ENCODE measurements at regions not wholly inside any gene's neighbourhood (a gene's known extent, or its start where the extent isn't known, plus 50 kb on each side); places are given as distances from the start of the nearest gene placed in this dataset.

GRCh38 chr6:33894438-33894837, 90.6 kb upstream of the MLN start:
- FAIRE-seq (no peak), ATAC-seq (peak in 1 of 4 donors; percentile 55), DNase-seq (no peak)
- 47 to 50% methylated on average over 2 of the region's 2 CpGs for WGBS, 2 donors
- intact Hi-C loops (cut with DNase I) = no loop called here
- H3K36me3 ChIP-seq = no peaks in the 10 kb centered on the region
- no peaks in the 10 kb centered on the region for H3K4me1 ChIP-seq
- TF ChIP-seq CTCF (IDR thresholded peaks at IDR 0.05) = no peak
- H3K9me3 ChIP-seq = no peaks in the 10 kb centered on the region
- H3K4me3 ChIP-seq = no peak overlapping the region
- H3K27me3 ChIP-seq = no peaks in the 10 kb centered on the region
- no peak overlapping the region for H3K27ac ChIP-seq

- no peak for DNase-seq
- Histone ChIP-seq H3K36me3 (no peaks in the 10 kb centered on the region), H3K9me3 (no peaks in the 10 kb centered on the region), H3K4me1 (no peaks in the 10 kb centered on the region), H3K27ac (no peak overlapping the region), H3K4me3 (no peak overlapping the region), H3K27me3 (no peaks in the 10 kb centered on the region)
- TF ChIP-seq CTCF (IDR thresholded peaks at IDR 0.05) = no peak
- FAIRE-seq = no peak
- 80 to 87% methylated on average over 40 to 47 of the region's 47 CpGs for WGBS, 2 donors
- ATAC-seq = no peak
- intact Hi-C loops (cut with DNase I) = no loop called here
Measured at GRCh38 chr6:33892581-33893346, 89.0 kb upstream of the MLN start.

GRCh38 chr6:33888664-33889200, 84.9 kb upstream of the MLN start:
- Histone ChIP-seq H3K4me3 (no peak overlapping the region), H3K36me3 (no peaks in the 10 kb centered on the region), H3K27me3 (no peaks in the 10 kb centered on the region), H3K27ac (no peak overlapping the region), H3K4me1 (no peaks in the 10 kb centered on the region), H3K9me3 (no peaks in the 10 kb centered on the region)
- ATAC-seq (no peak), DNase-seq (no peak), FAIRE-seq (no peak)
- intact Hi-C loops (cut with DNase I) = no loop called here
- whole genome bisulfite sequencing, 2 donors = 59 to 77% methylated on average over 9 of the region's 9 CpGs
- no peak for TF ChIP-seq CTCF (IDR thresholded peaks at IDR 0.05)

- FAIRE-seq = no peak
- Histone ChIP-seq H3K4me1 (no peaks in the 10 kb centered on the region), H3K9me3 (no peaks in the 10 kb centered on the region), H3K27ac (no peak overlapping the region), H3K27me3 (no peaks in the 10 kb centered on the region), H3K4me3 (no peak overlapping the region), H3K36me3 (no peaks in the 10 kb centered on the region)
- intact Hi-C loops (cut with DNase I) = no loop called here
- TF ChIP-seq CTCF (IDR thresholded peaks at IDR 0.05) = no peak
- WGBS, 2 donors = 78 to 86% methylated on average over 10 of the region's 10 CpGs
- no peak for DNase-seq
- ATAC-seq = no peak
Measured at GRCh38 chr6:33888183-33888582, 84.4 kb upstream of the MLN start.

GRCh38 chr6:33886673-33887144, 82.9 kb upstream of the MLN start:
- TF ChIP-seq CTCF (IDR thresholded peaks at IDR 0.05) = no peak
- intact Hi-C loops (cut with DNase I) = no loop called here
- Histone ChIP-seq H3K9me3 (no peaks in the 10 kb centered on the region), H3K27ac (no peak overlapping the region), H3K27me3 (no peaks in the 10 kb centered on the region), H3K36me3 (no peaks in the 10 kb centered on the region), H3K4me1 (no peaks in the 10 kb centered on the region), H3K4me3 (no peak overlapping the region)
- WGBS, 2 donors = 69 to 76% methylated on average over 11 of the region's 11 CpGs
- FAIRE-seq = no peak
- ATAC-seq = no peak
- no peak for DNase-seq

Measured in pancreas (tissue), 10 donors.